HG03460 (cell line): ENCODE measurements at regions not wholly inside any gene's neighbourhood (a gene's known extent, or its start where the extent isn't known, plus 50 kb on each side); places are given as distances from the start of the nearest gene placed in this dataset.

Source experiments
- ATAC-seq: cut with Tn5 transposase; IDR thresholded peaks from one replicate; pipeline ENCODE4 v1.9.1; 2021; ENCODE audit not compliant: unreplicated experiment

- ATAC-seq, result peak; percentile 15
These were observed 52.0 kb upstream of the ULK4 start for GRCh38 chr3:42013691-42014457.

- peak; percentile 73 for ATAC-seq
These were observed 51.2 kb upstream of the ULK4 start for GRCh38 chr3:42012935-42013690.

DNA sequence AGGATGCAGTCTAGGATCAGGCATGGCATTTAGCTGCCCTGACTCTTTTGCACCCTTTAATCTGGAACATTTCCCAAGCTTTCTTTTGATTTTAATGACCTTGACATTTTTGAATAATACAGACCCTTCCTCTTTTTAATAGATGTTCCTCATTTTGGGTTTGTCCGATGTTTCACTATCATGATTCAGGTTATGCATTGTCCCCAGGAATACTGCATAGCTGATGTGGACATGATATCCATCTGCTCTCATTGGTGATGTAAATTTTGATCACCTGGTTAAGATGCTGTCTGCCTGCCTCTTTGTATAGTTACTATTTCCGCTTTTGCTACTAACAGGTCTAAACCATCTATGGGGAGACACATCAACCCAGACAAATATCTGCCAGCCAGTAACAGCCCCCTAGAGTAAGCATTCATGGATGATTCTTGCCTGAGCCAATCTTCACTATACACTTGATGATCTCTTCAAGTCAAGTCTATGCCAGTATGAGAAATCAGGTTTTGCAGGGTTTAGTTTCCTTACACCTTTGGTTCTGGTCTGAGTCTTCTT, 50.6 kb upstream of the ULK4 start:
- ATAC-seq, result peak; percentile 23
